ENCODE measurements at regions not wholly inside any gene's neighbourhood (a gene's known extent, or its start where the extent isn't known, plus 50 kb on each side); places are given as distances from the start of the nearest gene placed in this dataset.
"Not testable (repeated sequence)": the region's sequence is repeated elsewhere in the genome, so short reads cannot be mapped to it uniquely, and the experiment has no call there.

DNA sequence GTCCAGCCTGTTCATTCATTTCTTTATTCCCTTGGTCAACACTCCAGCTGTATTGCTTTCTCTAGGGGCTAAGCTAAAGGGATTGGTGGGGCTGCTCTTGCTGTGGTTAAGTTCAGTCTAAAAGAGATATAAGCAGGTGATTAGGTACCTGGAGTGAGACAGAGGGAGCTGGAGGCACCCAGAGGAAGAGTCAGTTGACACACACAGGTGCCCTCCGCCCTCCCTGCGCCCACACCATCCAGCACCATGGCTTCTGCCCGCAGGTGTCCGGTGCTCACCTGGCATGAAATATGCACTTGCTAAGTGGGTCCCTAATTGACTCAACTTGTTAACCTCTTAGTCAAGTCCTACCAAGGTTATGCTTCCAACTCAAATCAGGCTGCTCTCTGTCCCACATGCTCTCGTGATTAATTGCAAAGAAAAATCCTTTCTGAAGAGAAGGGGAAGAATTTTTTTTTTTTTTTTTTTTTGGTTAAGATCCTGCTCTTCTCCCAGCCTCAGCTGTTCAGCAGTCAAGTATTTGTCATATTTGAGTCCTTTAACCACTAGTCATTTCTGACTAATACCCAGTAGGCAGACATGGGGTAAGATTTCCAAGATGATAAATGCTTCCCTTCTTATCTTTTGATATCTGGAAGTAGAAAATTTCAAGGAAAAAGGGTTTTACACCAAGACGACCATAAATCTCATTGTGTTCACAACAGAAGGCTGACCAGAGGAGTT is 199.8 kb upstream of the WSCD1 start:
- no peak for DNase-seq

DNA sequence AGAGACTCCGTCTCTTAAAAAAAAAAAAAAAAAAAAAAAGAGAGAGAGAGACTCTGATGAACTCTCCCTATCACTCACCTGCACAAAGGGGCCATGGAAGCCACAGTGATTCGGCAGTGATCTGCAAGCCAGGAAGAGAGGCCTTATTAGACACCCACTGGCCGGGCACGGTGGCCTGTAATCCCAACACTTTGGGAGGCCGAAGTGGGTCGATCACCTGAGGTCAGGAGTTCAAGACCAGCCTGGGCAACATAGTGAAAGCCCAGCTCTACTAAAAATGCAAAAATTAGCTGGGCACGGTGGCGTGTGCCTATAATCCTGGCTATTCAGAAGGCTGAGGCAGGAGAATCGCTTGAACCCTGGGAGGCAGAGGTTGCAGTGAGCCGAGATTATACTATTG is 198.5 kb upstream of the WSCD1 start:
- no peak for DNase-seq

DNA sequence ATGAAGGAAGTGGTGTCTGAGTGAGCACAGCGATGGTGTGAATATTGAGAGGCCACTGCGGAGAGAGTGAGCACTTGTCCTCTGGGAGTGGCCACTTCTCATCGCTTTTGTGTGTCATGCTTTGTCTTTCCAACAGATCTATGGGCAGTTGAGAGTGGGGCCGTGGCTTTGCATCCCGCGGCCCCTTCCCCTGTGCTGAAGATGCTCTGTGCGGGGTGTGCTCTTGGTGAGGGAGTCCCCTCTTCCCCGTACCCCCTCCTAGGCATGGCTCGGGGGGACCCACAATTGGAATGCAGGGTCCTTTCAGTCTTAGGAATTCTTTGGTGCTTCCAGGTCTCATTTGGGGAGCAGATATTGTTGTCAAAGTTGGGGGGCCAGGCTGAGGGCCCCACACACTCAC is 197.3 kb upstream of the WSCD1 start:
- no peak for DNase-seq

DNA sequence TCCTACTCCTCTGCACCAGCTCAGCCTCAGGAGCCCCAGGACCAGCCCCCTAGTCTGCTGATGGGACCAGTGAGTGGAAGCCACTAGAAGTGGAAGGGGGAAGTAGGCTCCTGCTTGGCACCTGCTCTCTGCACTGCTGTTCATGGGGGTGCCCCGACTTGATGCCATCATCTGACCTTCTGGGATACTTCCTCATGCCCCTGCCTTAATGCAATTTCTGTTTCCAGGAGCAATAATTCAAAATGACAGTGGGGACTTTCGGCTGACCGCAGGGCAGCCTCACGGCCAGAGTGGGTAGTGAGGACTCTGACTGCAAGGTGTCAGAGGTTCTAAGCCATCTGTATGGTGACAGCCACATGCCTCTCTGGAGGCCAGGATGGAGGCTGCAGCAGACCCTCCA is 196.4 kb upstream of the WSCD1 start:
- no peak for DNase-seq

DNA sequence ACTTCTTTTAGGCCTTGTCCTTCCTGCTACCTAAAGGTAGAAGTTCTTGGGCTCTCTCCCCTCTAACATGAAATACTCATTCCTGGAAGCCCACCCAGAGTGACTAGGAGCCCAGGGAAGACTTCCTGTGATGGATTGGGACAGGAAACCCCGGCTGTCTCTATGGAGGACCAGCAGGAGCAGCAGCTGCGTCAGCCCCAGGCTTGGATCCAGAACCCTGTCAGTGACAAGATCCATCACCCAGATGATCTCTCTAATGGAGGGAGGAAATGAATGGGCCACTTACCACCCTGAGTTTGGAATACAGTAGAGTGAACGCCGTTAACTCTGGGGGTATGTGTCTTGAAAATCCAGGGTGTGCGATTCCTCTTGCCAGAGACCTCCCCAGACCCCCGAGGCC is 195.7 kb upstream of the WSCD1 start:
- DNase-seq, result no peak

DNA sequence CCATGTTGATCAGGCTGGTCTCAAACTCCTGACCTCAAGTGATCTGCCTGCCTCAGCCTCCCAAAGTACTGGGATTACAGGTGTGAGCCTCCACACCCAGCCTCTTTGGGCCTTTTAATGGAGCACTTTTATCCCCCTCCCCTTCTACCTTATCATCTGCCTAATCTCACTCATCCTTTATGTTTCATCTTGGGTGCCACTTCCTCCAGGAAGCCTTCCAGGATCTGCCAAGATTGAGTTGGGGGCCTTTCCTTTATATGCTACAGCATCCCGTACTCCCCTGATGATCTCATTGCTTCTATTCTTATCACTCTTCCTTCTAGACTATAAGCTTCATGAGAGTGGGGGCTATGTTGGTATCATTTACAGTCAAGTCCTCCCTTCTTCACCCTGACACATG is 192.8 kb upstream of the WSCD1 start:
- DNase-seq, result no peak

DNA sequence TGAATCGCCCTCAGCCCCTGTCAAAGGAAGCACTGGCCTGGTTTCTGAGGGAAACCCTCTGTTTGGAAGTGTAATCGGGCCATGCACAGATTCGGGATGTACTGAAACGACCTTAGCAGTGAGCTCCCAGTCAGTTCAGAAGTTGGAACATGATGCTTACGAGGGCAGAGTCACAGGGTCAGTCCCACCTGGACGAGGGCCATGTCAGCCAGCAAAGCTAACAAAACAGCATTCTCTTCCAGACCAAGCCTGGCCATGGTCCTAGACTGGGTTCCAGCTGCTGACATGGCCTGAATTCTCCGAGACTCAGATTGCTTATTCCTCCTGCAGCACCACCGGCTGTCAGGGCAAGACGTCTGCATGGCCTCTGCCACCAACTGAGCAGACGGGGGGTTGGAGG is 192.2 kb upstream of the WSCD1 start:
- DNase-seq, result no peak

DNA sequence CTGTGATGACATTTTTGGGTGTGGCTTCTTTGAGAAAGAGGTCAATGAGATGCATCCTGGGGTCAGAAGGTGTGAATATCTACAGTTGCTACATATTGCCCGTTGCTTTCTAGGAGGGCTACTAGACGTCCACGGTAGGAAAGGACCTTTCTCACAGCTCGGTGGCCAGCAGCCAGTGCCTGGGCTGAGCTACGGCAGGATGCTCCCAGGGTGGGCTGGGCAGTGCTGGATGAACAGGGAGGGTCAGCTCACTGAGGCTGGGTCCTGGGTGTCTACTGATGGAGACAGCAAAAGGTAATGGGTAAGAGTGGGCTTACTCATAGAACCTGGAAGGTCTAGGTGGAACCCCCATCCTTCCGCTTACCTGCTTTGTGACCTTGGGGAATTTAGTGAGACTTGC is 188.3 kb upstream of the WSCD1 start:
- no peak for DNase-seq

DNA sequence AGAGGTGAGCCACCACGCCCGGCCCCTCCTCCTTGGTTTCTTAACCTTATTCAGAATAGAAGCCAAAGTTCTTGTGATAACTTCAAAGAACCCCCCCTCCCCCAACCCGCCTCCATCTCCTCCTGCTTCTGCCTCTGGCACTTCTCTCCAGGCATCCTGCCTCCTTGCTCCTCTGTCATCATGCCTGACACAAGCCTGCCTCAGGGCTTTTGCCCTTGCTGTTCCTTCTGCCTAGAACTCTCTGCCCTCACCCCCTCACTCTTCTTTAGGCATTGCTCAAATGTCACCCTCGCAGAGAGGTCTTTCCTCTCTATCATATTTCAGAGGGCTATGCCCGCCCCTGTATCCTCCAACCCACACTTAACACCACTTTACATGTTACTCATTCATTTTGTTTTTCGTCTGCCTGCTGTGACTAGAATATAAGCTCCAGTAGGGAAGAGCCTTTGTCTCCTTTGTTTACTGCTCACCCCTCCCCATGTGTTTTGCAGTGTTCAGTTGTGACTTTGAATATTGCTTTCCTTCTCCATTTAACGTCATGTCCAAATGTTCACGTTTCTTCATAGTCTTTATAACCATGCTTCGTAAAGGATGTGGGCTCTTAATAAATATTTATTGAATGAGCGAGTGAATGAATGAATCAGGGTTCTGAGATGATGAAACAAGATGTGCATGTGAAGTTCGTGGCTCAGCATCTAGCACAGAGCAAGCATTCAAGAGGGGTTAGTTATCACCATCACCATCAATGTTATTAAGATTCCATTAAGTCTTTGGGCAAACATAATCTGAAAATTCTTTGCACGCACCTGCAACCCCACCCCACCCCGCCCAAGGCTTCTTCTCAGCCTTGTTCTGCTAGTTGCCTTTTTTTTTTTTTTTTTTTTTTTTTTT is 186.2 kb upstream of the WSCD1 start:
- no peak for DNase-seq

DNA sequence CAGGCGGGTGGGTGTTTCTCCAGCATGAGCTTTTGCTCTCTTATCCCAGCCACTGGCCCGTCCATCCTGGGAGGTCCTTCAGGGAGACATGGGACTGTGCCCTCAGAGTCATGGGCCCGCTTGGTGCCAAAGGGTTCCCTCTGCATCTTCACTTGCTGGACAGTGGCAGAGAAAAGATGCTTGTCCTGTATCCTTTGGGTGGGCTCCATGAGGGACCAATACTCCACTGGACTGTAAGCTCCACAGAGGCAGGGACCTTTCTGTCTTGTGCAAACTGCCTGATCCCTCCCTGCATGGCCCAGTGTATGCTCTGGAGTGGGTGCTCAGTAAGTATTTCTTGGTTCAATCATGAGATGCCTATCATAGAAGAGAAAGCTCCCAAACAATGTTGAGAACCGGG is 184.8 kb upstream of the WSCD1 start:
- DNase-seq, result no peak

DNA sequence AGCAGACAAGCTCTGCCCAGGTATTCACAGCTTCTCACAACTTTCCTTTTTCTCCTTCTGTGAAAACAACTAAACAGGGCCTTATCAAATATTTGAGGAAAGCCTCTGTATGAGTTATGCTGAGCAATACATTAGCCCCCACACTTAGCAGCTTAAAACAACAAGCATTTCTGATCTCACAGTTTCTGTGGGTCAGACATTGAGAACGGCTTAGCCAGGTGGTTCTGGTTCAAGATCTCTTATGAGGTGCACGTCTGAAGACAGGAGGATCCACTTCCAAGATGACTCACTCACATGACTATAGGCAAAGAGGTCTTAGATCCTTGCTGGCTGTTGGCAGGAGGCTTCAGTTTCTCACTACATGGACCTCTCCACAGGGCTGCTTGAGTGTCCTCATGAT is 181.4 kb upstream of the WSCD1 start:
- DNase-seq, result no peak

DNA sequence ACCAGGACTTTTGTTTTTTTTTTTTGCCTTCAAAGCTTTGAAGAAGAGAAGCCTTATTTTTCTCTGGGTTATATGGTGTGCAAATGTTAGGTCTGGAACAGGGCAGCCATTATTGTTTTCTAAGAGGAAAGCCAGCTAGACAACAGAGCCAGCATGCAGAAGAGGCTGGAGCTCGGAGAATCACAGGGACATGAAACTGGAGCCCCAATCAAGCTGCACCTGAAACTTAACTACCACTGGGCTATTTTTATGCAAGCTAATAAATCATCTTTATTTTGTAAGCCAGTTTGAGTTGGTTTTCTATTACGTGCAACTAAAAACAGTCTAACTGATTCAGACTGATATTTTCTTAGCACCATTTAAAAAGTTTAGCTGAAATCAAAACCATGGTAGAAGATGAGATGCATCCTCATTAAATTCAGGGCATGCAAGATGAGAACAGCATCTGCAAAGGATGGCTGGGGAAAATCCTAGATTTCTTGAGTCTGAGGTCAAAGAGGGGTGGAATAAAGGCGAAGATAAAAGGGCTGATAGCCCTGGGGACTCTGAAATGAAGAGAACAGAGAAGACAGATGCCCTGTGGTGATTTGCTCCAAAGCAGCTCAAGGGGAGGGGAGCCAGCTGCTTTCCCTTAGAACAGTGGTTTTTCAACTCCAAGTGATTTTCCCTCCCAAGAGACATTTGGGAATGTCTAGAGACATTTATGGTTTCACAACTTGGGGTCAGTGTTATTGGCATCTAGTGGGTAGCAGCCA is 177.1 kb upstream of the WSCD1 start:
- no peak for DNase-seq

DNA sequence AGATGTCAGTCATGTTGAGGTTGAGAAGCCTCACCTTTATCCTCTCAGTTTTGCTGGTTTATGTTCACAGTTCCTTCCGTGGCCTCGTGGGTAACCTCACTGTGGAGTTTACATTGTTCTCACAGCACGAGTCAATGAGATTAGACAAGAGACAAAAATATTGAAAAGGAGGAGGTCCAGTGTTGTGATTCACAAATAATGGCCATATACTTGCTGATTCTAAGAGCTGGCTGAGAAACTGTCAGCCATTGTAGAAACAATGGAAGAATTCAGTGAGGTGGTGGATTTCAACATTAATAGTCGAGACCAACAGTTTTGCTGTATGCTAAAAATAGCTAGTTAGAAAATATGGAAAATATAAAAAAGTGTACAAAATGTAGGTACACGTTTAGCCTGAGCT is 176.4 kb upstream of the WSCD1 start:
- no peak for DNase-seq

DNA sequence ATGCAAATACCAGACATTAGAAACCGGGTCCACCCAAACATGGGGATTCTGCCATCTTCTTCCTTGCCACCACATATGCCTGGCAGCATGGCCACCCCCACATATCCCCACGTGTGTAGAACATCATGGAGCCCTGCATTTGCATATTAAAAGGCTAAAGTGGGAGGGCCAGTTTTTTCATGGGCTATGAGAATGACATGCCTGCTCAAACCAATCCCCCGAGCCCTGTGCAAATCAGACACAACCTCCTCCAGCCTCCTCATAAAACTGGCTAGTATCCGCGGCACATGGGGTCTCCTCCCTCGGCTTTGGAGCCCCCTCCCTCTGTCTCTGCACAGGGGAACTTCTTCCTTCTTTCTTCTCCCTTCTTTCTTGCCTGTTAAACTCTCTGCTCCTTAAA is 174.9 kb upstream of the WSCD1 start:
- DNase-seq, result no peak

DNA sequence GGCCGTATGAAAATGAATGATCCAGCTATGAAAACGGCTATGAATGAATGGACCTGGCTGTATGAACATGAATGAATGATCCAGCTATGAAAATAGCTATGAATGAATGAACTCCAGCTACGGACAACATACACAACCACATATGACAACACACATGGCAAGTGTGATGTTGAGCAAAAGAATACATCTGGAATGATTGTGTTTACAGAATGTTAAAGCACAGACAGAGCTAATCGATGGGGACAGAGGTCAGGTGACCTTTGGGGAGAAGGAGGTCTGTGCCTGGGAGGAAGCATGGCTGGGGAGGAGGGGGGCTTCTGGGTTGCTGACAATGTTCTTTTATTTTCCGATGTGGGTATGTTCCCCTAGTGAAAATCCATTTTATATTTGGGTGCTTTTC is 174.0 kb upstream of the WSCD1 start:
- no peak for DNase-seq

DNA sequence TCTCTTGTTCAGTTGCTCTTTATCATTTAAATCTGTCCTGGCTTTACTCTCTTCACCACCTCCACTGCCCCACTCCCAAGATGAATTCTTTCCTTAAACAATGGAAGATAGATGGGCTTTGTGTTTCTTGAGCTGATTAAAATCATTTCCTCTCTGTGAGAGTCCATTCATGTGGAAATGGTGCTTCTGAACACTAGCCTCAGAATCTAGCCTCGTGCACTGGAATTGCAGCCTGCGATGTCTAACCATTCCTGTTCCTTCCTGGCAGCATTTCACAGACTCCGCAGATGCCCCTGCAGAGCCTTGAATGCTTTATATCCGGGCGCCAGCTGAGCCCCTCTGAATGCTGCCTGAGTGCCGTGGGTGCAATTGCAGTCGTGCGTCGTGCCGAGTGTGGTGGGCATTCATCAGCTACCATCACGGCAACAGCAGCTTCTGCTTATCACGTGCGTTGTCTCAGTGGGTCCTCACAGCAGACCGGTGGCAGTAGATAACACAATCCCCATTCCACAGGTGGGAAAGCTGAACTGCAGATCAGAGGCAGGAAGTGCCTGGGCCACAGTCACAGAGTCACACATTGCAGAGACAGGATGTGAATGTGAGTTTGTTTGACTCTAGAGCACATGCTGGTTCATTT is 172.8 kb upstream of the WSCD1 start:
- no peak for DNase-seq

DNA sequence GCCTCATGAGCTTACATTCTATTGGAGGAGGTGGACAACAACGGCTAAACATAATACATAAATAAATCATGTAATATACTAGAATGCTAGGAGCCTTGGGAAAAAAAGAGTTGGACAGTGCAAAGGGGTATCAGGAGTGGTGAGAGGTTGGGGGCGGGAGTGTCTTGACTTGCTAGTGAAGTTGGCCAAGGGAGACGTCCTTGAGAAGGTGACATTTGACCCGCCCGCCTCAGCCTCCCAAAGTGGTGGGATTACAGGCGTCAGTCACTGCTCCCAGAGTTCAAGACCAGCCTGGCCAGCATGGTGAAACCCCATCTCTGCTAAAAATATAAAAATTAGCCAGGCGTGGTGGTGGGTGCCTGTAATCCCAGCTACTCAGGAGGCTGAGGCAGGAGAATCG is 172.2 kb upstream of the WSCD1 start:
- DNase-seq, result not testable (repeated sequence)

DNA sequence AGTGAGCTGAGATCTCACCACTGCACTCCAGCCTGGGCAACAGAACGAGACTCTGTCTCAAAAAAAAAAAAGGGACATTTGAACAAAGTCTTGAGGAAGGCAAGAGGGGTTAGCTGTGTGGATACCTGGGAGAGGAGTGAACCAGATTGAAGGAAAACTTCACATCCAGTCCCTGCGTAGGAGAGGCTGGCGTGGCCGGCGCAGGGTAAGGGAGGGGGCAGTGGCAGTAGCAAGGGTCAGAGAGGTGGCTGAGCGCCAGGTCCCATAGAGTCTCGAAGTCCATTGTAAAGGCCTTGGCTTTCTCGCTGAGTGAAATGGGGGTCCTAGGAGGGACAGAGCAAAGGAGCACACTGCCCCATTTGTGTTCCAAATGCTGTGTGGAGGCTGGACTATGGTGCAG is 171.8 kb upstream of the WSCD1 start:
- no peak for DNase-seq

DNA sequence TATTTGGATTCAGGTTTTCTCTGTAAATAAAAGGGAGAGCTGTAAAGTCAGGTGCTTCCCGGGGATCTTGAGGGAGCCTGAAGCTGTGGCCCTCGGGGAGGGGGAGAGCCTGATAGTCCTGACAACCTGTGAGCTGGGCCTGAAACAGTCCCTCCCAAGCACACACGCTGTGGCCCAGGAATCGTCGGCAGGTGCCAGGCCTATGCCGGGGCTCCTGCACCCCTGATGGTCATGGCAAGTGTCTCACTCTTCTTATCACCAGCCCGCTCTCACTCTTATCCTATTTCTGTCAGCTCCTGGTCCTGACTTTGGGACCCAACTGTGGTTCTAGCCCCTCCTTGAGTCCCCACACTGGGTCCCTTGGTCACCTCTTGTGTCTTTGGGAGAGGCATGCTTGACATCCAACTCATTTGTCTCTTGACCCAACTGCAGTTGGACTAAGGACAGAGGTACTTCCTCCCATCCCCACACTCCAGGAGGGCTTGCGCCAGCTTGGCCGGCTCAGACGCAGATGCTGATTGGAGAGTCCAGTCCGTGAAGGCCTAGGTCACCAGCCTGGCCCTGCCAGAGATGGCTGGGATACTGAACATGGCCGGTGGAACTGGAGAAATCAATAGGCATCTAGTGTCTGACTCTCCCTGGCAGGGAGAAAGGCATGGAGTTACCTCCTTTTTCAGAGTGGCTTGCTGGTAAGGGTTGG is 170.5 kb upstream of the WSCD1 start:
- DNase-seq, result no peak

DNA sequence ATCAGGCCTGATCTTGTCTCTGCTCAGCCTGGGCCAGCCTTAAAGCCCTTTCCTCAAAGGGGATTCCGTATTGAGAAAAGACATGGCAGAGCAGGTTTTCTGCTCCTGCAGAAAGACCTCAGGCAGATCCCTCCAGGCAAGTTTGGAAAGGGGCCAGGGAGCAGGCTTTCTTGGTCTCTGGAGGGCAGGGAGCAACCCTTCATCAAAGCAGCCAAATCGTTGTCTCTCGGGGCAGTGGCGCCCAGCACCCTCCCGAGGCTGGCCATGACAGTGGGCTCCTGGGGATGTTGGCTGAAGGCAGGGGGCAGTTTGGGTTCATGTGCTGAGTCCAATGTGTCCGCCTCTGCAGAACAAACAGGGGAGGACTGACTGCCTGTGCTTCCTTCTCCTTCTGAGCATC is 168.4 kb upstream of the WSCD1 start:
- no peak for DNase-seq

DNA sequence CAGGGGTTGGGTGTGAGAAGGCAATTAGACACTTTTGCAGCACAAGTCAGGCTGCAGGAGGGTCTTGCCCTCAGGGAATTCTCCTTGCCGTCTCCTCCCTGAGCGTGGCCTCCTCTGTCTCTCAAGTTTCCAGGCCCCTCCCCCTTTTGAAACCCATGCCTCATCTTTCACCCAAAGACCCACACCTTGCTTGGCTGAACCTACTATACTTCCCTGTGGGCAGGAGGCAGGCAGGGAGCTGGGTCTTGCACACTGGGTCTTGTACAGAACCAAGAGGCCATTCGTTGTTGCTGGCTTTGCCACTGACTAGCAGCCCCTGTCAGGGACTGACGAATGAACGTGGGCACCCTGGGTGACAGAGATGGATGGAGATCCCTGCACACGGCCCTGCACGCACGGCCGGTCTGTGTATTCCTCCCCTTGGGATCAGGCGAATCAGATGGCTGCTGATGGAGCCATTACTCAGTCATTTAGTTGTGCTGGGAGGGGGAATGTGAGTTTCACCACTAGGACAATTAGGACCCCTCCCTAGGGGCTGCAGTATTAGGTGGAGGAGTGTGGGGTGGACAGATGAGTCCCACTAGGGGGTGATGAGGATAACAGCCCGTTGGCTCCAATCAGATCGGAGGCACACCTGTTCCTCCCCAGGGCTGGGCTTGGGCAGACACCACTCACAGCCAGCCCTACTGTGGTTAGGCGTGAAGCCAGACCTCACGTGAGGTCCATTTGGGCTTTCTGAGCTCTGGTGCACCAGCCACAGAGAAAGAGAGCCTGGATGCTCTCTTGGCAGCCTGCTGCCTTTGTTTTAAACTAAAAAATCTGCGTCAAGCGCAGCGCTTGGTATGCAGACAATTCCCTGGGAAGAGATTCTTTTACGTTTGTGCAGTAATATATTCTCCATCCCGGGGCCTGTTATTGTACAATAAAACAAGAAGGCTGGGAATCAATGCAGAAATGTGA is 167.7 kb upstream of the WSCD1 start:
- DNase-seq, result no peak

Measured in stimulated activated CD4-positive, alpha-beta T cell treated with anti-CD3 and anti-CD28 coated beads, Interleukin-4, amount 100 ng/mL, for 1 hour (primary cell).